ENCODE measurements at regions not wholly inside any gene's neighbourhood (a gene's known extent, or its start where the extent isn't known, plus 50 kb on each side); places are given as distances from the start of the nearest gene placed in this dataset.

DNA sequence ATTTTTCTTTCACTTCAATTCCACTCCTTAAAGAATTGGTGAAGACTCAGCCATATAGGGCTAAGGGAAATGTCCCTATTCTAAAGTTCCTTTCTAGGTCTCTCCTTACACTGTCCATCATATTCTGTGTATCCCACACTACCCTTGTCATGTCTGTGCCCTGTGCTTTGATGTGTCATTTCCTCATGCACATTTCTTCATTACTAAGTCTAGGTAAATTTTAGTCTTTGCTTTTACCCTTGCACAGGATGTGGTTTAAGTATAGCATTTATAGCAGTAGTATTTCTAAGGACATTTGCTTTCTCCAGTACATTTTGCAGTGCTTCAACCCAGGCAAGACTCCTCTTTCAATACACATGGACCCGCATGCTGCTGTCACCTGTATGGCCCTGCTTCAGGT lies 221.5 kb upstream of the ACVR2A start:
- H2AFZ ChIP-seq (ENCODE audit: insufficient read depth, low read depth, low read length, poor library complexity, severe bottlenecking), result no peak overlapping the region
- intact Hi-C loops (cut with micrococcal nuclease), result no loop called here
- no peaks in the 10 kb centered on the region for H3K36me3 ChIP-seq (replicated peaks in 1 of 2; ENCODE audit: control extremely low read depth in 1 of 2, control insufficient read depth in 1 of 2, extremely low read depth in 1 of 2, insufficient read depth in 2 of 2, low read length in 1 of 2)
- H3K79me2 ChIP-seq (ENCODE audit: control insufficient read depth, insufficient read depth, low read length), result no peaks in the 10 kb centered on the region
- H3K27ac ChIP-seq (ENCODE audit: low read length in 2 of 2), result no peak overlapping the region
- no peaks in the 10 kb centered on the region for H3K27me3 ChIP-seq (replicated peaks in 1 of 4; ENCODE audit: control extremely low read depth in 1 of 4, control insufficient read depth in 3 of 4, insufficient read depth in 4 of 4, low read length in 3 of 4)
- no peaks in the 10 kb centered on the region for H3K27me3 Mint-ChIP-seq
- no peaks in the 10 kb centered on the region for H4K20me1 ChIP-seq (ENCODE audit: control insufficient read depth, insufficient read depth, low read length, poor library complexity, severe bottlenecking)
- no peak overlapping the region for H3K4me3 Mint-ChIP-seq
- TF ChIP-seq EZH2 (IDR thresholded peaks at IDR 0.05; ENCODE audit: borderline replicate concordance, insufficient read depth, low read depth, low read length, poor library complexity, severe bottlenecking), result no peak
- TF ChIP-seq, protein P1, sequence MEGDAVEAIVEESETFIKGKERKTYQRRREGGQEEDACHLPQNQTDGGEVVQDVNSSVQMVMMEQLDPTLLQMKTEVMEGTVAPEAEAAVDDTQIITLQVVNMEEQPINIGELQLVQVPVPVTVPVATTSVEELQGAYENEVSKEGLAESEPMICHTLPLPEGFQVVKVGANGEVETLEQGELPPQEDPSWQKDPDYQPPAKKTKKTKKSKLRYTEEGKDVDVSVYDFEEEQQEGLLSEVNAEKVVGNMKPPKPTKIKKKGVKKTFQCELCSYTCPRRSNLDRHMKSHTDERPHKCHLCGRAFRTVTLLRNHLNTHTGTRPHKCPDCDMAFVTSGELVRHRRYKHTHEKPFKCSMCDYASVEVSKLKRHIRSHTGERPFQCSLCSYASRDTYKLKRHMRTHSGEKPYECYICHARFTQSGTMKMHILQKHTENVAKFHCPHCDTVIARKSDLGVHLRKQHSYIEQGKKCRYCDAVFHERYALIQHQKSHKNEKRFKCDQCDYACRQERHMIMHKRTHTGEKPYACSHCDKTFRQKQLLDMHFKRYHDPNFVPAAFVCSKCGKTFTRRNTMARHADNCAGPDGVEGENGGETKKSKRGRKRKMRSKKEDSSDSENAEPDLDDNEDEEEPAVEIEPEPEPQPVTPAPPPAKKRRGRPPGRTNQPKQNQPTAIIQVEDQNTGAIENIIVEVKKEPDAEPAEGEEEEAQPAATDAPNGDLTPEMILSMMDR (IDR thresholded peaks at IDR 0.05), result no peak
- no peak overlapping the region for H3K4me3 ChIP-seq (ENCODE audit: control extremely low read depth in 1 of 5, extremely low read depth in 1 of 5, insufficient read depth in 1 of 5, low read depth in 2 of 5, low read length in 4 of 5)
- H3K4me2 ChIP-seq (replicated peaks; ENCODE audit: low read depth, low read length, poor library complexity, severe bottlenecking), result no peak overlapping the region
- H3K4me1 ChIP-seq (ENCODE audit: control insufficient read depth in 2 of 2, insufficient read depth in 2 of 2, low read length in 2 of 2), result no peaks in the 10 kb centered on the region
- peaks cover 5% of the 10 kb centered on the region for H3K4me1 Mint-ChIP-seq
- ChIA-PET POLR2A (no interaction called here), CTCF (no interaction called here)
- no peaks in the 10 kb centered on the region for H3K9me3 Mint-ChIP-seq (ENCODE audit: insufficient read depth)
- no peak overlapping the region for H3K27ac Mint-ChIP-seq
- no peak overlapping the region for H3K9ac ChIP-seq (ENCODE audit: low read length)
- WGBS (ENCODE audit: insufficient coverage), result no CpG with 5 or more reads among the region's 1 CpG
- DNase-seq, result no peak
- peaks cover 0 to 2% (median 0%) of the 10 kb centered on the region in 3 donors for H3K9me3 ChIP-seq (ENCODE audit: control extremely low read depth in 1 of 3, control insufficient read depth in 2 of 3, insufficient read depth in 1 of 3, low read length in 2 of 3)
- ATAC-seq (ENCODE audit: low read depth), result no peak

DNA sequence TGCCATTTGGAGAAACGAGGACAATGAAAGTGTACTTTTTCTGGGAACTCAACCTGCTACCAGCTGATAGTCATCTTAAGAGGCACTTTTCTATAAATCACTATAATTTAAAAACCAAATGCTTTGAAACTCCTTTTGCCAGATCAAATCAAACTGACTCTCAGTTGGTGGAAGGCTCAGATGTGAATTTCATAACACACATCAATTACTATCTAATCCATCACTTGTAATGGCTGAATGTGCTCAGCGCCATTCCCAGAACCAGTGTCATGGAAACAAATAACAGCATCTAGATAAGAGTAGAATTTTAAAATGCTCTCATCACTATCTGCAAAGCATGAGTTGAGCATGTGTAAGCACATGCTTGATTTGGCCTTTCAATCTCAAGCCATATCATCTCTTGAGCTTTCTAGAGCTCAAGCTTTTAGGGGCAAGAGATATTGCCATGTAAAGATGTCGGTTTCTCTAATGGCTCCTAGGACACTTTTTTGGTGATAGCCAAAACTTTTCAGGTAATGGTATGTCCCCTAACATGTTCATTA lies 223.1 kb upstream of the ACVR2A start:
- no CpG with 5 or more reads among the region's 3 CpGs for WGBS (ENCODE audit: insufficient coverage)

More for the DNA sequence above, 223.1 kb upstream of the ACVR2A start:
- H3K4me1 ChIP-seq (ENCODE audit: control insufficient read depth in 2 of 2, insufficient read depth in 2 of 2, low read length in 2 of 2), result no peaks in the 10 kb centered on the region
- H3K4me2 ChIP-seq (replicated peaks; ENCODE audit: low read depth, low read length, poor library complexity, severe bottlenecking), result no peak overlapping the region
- H3K27ac ChIP-seq (ENCODE audit: low read length in 2 of 2), result no peak overlapping the region
- Mint-ChIP-seq H3K27me3 (no peaks in the 10 kb centered on the region), H3K4me1 (peaks cover 5% of the 10 kb centered on the region), H3K4me3 (no peak overlapping the region), H3K9me3 (ENCODE audit: insufficient read depth) (no peaks in the 10 kb centered on the region), H3K27ac (no peak overlapping the region)
- CTCF ChIA-PET, result interaction anchor here (0.8 kb wide), 1 partner anchor 13 kb away, joined by 3 read pairs; no protein-coding TSS in a partner anchor
- POLR2A ChIA-PET, result no interaction called here
- DNase-seq (no peak), ATAC-seq (ENCODE audit: low read depth) (no peak)
- H3K9me3 ChIP-seq (ENCODE audit: control extremely low read depth in 1 of 3, control insufficient read depth in 2 of 3, insufficient read depth in 1 of 3, low read length in 2 of 3), result peaks cover 0 to 2% (median 0%) of the 10 kb centered on the region in 3 donors
- H3K27me3 ChIP-seq (replicated peaks in 1 of 4; ENCODE audit: control extremely low read depth in 1 of 4, control insufficient read depth in 3 of 4, insufficient read depth in 4 of 4, low read length in 3 of 4), result no peaks in the 10 kb centered on the region
- H3K4me3 ChIP-seq (ENCODE audit: control extremely low read depth in 1 of 5, extremely low read depth in 1 of 5, insufficient read depth in 1 of 5, low read depth in 2 of 5, low read length in 4 of 5), result no peak overlapping the region
- no peaks in the 10 kb centered on the region for H4K20me1 ChIP-seq (ENCODE audit: control insufficient read depth, insufficient read depth, low read length, poor library complexity, severe bottlenecking)
- no peaks in the 10 kb centered on the region for H3K79me2 ChIP-seq (ENCODE audit: control insufficient read depth, insufficient read depth, low read length)
- TF ChIP-seq, protein P1 (IDR thresholded peaks at IDR 0.05), result no peak
- no peak for TF ChIP-seq EZH2 (IDR thresholded peaks at IDR 0.05; ENCODE audit: borderline replicate concordance, insufficient read depth, low read depth, low read length, poor library complexity, severe bottlenecking)
- intact Hi-C loops (cut with micrococcal nuclease), result no loop called here
- H3K9ac ChIP-seq (ENCODE audit: low read length), result no peak overlapping the region
- H3K36me3 ChIP-seq (replicated peaks in 1 of 2; ENCODE audit: control extremely low read depth in 1 of 2, control insufficient read depth in 1 of 2, extremely low read depth in 1 of 2, insufficient read depth in 2 of 2, low read length in 1 of 2), result no peaks in the 10 kb centered on the region
- no peak overlapping the region for H2AFZ ChIP-seq (ENCODE audit: insufficient read depth, low read depth, low read length, poor library complexity, severe bottlenecking)
